Posterior cingulate gyrus (tissue), 11 donors: ENCODE measurements at regions not wholly inside any gene's neighbourhood (a gene's known extent, or its start where the extent isn't known, plus 50 kb on each side); places are given as distances from the start of the nearest gene placed in this dataset.
"Not testable (repeated sequence)": the region's sequence is repeated elsewhere in the genome, so short reads cannot be mapped to it uniquely, and the experiment has no call there.

Experiments used
- DNase-seq, 10 donors: peaks; one replicate each; pipeline versions ENCODE4 v3.0.0 to v3.0.0-alpha.2; 2020 to 2021; ENCODE audit warnings: mixed read lengths in 3 of 10
- intact Hi-C: fragments of 100-400 bp; cut with DNase I; formaldehyde crosslinking; loops from one replicate; pipeline ENCODE4 v1.15.1; 2023

DNA sequence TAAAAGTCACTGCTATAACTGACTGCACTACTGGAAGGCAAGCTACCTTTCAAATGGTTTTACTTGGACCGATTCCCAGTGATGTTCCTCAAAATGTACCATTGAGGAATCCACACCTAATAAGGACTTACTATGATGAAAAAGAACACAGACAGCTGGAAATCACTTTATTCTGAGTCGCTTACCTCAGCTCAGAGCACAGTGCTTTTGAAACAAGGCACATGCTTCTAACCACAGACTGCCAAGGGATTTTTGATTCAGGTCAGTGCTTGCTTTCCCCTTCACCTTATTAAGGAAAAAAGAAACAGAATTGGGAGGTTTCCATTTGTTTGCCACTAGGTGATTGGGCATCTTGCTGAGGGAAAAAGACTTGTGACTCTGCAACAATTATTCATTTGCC, 707.5 kb upstream of the FSHR start:
- no peak for DNase-seq
- intact Hi-C loops, result no loop called here

DNA sequence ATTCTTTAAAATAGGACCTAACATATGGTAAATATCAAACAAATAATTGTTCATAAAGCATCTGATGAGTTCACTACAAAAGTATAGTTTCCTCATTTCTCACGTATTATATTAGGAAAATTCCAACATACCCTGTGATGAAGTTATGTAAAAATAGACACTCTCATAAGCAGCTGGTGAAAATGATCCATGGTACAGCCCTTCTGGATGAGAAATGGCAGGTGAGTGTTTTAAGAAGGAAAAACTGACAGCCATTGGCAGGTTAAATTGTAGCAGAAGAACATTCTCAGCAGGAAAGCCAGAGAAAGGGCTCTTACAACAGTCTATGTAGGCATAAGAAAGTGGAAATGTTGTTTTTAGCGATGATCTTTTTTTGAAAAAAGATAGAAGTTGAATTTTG, 706.5 kb upstream of the FSHR start:
- DNase-seq, result no peak
- intact Hi-C loops, result no loop called here

DNA sequence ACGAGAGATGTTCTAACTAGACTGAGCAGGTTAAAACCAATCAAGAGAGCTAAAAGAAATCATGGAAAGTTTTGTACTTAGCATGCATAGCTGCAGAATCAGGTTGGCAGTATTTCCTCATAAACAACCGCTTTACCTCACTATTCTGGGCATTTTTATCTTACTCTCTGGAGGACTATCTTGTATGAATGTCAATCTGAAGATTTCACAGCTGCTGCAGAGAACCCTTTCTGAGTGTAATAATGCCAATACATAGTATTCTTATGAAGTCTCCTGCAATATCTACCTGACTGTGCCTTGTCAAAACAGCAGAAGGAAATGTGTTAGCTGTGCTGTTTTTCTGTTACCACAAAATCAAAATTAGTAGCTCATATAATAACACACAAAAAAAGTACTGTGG, 705.9 kb upstream of the FSHR start:
- intact Hi-C loops, result no loop called here
- no peak for DNase-seq

DNA sequence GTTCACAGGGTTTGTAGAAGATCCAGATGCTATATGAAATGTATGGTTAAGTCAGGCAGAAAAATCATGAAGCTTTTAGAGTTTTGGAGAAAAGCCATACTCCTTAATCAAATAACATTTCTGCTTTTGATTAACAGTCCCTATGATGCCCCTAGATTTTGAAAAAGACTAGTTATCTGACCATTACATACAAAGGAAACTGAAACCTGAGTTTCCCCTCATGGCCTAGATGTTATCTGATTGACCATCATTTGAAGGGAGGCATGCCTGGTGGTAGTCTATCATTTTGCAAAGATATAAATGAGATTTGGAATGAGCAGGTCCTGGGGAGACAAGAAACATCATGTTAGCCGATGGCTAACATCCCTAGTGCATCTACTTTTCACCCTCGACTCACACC, 704.3 kb upstream of the FSHR start:
- DNase-seq, result no peak

DNA sequence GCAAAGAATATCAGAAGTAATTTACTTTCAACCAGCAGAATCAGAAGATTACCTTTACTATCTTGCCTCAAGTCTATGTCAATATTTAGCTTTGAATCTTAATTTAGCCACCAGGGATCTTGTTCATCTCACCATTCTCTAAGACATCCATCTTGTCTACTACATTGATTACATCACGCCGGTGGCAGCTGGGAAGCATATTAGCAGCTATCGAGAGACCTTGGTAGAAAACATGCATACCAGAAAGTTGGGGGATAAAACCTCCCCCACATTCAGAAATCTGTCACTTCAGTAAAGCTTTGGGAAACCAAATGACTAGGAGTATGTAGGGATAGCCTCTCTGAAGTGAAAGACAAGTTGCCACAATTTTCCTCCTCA, 703.8 kb upstream of the FSHR start:
- no peak for DNase-seq
- intact Hi-C loops, result no loop called here

More for the DNA sequence above, 704.3 kb upstream of the FSHR start:
- intact Hi-C loops, result no loop called here

DNA sequence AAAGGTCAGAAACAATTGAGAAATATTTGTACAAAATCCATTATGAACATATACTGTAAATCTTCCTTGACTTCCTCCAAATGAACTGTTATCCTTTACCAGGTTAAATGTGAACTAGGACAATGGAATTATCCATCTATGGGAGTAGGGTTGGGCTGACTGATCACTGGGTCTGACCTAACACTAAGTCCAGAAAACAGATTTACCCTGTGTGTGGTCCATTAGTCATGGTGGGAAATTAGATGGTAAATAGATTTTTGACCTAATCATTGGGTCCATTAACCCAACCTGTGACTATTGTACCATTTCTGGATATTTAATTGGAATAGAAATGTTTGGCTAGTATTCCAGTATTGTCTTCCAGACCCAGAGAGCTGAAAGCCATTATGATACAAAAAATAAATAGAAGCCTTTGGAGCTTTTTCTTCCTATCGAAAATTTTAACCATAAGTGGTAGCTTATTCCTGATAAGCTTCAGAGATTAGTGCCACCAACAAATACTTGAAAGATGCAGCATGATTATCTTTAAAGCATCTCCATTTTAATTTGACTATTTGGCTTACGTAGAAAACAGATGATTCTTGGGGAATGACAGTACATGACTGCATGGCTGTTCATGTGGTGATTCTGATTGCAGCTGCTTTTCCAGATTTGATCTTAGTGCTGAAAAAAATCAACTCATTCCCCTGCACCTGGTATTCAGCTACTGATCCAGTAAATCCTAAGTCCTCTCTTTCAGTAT, 703.2 kb upstream of the FSHR start:
- intact Hi-C loops, result no loop called here
- DNase-seq, result no peak

DNA sequence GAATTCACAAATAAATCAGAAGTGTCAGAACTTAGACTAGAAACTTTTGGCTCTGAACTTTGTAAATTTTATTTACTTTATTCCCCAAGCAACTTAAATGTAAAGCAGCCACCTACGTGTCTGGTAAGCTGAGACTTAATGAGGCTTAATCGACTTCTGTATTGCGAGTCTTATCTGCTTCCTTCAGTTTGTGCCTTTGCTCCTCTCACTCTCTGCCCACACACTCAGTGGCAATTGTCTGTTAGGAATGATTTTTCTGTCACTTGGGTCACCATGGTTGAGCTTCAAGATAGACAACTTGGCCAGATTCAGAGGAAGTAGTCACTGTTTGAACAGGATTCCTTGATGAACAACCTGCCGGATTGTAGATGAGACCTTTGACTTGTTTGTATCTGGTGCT, 691.4 kb upstream of the FSHR start:
- no peak for DNase-seq
- intact Hi-C loops, result no loop called here

DNA sequence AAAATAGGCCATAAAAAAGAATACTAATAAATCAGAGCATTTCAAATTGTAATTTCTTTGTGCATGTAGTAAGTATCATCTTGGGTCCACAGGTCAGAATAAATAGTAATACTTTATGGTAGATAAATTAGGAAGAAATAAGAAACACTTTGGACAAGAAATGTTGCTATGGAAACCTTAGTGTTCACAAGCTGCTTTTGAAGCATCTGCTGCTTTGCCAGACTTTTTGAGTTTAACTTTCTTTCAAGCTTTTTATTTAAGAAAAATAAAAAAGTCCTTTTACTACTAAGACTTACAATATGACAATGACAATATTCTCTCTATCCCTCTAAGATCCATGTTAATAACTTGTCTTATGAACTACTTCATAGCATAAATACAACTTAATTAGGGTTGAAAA, 690.7 kb upstream of the FSHR start:
- intact Hi-C loops, result no loop called here
- no peak for DNase-seq

DNA sequence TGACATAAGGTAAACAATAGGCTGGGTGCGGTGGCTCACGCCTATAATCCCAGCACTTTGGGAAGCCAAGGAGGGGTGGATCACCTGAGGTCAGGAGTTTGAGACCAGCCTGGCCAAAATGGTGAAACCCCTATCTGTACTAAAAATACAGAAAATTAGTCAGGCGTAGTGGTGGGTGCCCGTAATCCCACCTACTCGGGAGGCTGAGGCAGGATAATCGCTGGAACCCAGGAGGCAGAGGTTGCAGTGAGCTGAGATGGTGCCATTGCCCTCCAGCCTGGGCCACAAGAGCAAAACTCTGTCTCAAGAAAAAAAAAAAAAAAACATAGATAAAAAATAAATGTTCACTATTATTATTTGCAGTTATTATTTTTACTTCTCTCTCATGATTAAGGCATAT, 689.8 kb upstream of the FSHR start:
- DNase-seq, result peak in 1 of 10 donors; percentile 57
- intact Hi-C loops, result not testable (repeated sequence)

DNA sequence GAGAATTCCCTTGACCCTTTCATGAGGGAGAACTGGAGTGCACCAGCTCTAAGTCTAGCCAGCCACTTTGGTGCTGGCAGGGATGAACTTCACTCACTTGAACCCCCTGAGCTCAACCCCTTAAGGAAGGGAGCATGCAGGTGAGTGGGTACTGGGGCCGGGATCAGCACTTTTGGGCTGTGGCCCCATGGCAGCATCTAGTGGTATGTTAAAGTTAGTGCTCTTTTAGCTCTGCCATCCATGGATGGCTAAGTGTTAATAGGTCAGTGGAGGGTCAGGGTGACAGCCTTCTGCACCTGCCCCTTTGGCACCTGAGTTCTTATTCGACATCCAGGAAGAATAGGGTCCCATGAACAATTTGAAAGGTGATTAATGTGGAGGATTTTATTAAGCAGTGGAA, 689.0 kb upstream of the FSHR start:
- intact Hi-C loops, result no loop called here
- DNase-seq, result no peak

DNA sequence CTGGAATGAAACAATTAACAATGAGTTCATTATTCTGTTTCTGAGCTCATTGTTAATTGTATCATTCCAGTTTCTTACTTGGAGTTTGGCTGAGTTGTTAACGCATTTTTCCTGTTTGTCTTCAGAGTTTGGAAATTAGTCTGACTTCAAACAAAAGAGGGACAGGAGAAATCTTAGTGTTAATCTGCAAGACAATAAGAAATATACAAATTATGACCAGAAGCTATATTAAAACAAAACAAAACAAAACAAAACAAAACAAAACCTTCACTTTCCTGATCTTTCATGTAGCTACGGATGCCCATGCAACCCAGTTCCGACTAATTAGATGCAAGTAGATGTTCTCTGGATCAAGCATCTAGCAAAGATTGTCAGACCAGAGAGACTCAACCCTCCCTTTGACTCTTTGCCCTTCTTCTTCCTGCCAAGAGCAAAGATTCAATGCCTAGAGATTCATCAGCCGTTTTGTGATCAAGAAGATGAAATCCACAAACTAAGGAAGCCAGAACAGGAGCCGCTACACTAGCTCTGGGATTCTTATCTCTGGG, 686.2 kb upstream of the FSHR start:
- no peak for DNase-seq
- intact Hi-C loops, result no loop called here

DNA sequence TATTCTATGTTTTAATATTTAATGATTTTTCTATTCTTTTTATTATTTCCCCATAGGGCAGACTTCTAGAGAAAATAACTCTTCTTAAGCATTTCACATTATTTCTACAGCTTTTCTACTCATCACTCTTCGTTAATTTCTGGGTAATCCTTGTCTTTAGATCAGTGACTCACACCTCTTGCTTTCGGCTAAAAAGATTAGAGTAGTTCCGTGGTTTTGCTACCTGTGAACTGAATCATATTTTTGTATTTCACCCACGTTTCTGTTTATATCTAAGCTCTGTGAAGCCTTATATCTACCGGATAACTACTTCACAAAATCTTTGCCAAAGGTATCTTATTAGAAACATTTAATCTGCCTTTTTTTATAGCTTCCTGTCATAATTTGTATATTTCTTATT, 685.5 kb upstream of the FSHR start:
- intact Hi-C loops, result no loop called here
- no peak for DNase-seq

DNA sequence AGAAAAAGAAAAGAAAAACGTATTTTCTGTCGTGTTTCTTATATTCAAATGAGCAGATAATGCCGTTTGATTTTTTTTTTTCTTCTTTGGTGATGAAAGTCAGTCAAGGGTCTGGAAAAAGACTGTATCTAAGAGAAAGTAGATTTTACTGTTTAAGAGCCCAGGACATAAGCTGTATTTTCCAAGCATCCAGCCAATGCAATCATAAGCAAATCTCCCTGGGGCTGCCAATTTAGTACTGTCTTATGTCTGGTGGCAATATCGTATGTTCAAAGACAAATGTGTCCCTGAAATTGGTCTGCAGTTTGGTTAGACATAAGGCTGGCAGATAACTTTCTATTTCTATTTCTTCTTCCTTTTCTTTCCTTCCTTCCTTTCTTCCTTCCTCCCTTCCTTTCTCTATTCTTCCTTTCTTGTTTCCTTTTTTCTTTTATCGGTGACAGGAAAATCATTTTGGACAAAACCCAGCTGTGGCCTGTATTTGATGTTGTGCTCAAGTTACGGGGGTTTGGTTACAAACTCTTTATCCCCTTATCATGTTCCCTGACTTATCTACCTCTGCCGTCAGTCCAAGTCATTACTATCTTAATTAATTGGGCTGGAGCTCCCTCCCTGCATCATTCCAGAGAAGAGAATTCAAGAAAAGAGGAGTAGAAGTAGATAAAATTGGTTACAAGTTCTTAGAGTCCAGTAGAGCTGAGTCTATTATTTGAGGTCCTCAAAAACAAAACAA, 683.4 kb upstream of the FSHR start:
- DNase-seq, result no peak
- intact Hi-C loops, result no loop called here

DNA sequence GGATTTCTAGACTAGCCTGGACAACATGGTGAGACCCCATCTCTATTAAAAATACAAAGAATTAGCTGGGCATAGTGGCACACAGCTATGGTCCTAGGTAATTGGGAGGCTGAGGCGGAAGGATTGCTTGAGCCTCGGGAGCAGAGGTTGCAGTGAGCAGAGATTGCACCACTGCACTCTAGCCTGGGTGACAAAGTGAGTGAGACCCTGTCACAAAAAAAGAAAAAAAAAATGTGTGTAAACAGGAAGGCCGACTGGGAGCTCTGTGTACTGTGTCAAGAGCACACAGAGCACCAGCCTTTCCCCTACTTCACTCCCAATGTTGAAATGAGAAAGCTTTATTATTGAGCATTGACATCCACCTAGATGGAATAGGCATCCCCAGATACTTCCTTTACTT, 681.7 kb upstream of the FSHR start:
- intact Hi-C loops, result no loop called here
- no peak for DNase-seq

DNA sequence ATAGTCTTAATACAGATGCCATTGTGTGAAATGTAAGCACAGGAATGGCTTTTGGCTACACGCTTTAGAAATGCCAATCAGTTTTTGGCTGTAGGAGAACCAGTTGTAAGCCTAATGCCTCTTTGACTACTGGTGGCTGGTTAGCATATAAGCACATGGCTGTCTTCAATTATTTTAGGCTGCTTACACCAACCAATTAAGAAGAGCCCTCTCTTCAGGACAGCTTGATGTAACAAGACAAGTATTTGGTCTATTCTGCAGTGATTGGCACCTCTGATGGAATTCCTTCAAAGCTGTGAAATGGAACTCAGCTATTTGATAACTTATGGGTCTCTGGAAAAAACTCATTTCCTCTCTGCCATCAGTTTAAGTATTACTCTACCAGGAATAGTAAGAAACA, 680.1 kb upstream of the FSHR start:
- DNase-seq, result no peak
- intact Hi-C loops, result no loop called here

DNA sequence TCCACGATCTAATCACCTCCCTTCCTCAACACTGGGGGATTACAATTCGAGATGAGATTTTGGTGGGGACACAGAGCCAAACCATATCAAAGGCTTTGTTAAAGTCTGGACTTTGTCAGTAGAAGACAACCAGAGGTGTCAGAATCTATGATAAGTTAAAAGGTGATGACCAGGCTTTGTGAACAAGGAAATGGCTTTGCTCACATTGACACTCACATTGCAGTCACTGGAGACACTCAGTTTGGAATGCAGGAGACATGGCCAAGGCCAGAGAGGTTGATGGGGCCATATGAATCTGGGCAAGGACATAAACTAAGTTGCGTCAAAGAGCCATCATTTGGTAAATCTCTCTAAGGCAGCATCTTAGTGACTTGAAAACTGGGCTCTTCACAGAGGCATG, 678.2 kb upstream of the FSHR start:
- intact Hi-C loops, result no loop called here
- DNase-seq, result no peak

DNA sequence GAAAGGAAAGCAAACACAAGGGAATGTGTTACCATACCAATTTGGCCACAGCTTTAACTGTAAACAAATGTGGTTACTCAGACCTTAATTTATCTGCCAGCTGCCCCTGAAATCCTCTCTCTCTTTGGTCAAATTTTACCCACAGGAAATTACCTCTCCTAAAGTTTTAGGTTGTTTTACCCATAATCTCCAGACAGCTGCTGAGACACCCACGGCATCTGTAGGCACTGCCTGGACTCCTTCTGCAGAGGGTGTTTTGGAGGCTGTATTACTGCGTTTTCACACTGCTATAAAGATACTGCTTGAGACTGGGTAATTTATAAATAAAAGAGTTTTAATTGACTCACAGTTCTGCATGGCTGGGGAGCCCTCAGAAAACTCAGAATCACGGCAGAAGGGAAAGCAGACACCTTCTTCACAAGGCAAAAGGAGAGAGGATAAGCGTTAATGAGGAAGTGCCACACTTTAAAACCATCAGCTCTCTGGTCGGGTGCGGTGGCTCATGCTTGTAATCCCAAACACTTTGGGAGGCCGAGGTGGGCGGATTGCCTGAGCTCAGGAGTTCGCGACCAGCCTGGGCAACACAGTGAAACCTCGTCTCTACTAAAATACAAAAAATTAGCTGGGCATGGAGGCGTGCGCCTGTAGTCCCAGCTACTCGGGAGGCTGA, 677.5 kb upstream of the FSHR start:
- DNase-seq, result peak in 7 of 10 donors; percentile 8 to 73 (median 36)

DNA sequence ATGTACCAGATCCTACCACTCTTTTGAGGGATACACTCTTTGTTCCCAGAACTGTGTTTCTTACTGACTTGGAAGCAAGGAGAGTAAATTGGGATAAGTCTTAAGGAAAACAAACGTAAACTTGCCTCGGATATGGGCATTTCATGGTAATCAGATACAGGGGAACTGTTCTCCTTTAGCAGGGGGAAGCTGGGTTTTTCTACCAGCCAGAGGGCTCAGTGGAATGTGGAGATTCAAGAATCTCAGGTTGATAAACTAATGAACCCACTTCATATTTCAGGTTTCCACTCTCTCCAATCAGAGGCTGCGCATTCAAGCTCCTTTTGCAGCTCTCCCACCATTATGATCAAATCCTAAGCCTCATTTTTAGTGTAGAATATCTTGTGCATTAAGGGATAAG, 676.5 kb upstream of the FSHR start:
- intact Hi-C loops, result no loop called here
- no peak for DNase-seq

More for the DNA sequence above, 677.5 kb upstream of the FSHR start:
- intact Hi-C loops, result no loop called here

DNA sequence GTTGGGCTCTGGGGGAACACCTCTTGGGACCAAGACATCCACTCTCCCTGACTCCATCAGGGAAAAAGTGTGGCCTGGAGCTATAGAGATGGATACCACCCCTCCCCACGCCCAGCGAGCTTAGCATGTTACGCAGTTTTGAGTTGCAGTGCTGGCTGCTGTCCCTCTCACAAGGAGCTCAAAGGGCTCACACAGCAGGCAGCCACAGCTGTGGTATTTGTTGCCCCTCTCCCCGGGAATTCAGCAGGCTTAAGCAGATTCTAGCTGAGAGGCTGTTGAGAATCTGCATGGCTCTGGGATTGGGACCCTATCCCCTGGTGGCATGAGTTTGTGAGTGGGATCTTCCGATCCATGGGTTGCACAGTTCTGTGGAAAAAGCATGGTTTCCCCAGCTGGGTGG, 673.1 kb upstream of the FSHR start:
- DNase-seq, result no peak
- intact Hi-C loops, result no loop called here

DNA sequence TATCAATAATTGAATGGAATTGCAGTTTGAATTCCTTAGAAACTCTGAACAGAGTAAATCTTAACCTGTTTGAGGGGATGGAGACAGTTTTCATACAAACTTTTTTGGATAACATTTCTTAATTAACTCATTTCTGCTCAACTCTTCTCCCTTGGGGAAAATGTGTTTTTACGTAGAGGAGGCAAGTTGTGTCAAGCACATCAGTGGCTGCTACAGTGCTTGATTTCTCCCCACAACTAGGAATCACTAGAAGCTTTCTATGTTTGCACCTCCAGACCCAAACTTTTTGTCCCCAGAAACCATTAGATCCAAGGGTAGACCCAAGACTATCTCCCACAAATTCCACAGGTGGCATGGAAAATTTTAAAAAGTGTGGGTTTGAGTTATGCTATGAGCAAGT, 658.9 kb upstream of the FSHR start:
- no peak for DNase-seq
- intact Hi-C loops, result no loop called here

DNA sequence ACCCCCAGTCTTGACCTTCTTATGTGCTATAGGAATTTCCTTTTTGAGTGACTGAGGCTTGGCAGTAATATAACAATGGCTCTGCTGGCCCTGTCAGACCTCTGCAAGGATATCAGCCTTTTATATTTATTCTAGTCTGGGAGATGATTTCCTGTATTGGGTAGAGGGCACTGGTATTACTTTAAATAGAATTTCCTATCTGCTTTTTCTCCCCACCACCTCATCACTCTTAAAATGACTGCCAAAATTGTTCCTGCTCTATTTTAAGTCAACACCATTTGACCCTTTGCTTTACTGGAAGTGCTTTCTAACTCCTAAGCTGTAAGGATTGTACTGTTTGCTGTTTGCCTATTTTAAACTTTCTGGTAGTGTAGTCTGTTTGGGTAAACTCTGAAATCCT, 658.4 kb upstream of the FSHR start:
- DNase-seq, result no peak
- intact Hi-C loops, result no loop called here

DNA sequence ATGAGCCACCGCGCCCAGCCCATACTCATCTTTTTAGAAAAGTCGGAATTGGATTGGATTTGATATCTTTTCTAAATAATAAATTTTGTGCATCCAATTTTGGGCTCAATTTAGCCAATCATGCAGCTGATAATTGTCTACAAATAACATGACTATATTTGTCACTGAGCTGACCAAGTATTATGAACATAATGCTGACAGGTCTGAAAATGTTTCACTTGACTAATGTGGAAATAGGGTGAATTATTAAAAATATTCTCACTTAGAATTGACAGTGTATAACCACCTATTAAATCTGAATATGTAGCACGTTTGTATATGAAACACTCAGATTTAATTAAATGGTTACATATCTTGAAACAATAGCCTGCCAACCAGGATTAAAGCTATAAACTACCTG, 657.2 kb upstream of the FSHR start:
- intact Hi-C loops, result no loop called here
- no peak for DNase-seq
